Iris pigment epithelial cell (primary cell): ENCODE measurements at regions not wholly inside any gene's neighbourhood (a gene's known extent, or its start where the extent isn't known, plus 50 kb on each side); places are given as distances from the start of the nearest gene placed in this dataset.
"Not testable (repeated sequence)": the region's sequence is repeated elsewhere in the genome, so short reads cannot be mapped to it uniquely, and the experiment has no call there.

Experiments
- DNase-seq: peaks from one replicate; pipeline ENCODE4 v3.0.0-alpha.2; 2011; ENCODE audit warnings: low read depth

- DNase-seq, result no peak
Measured at GRCh38 chr4:131450572-131451209, 1698.4 kb upstream of the PCDH10 start.

GRCh38 chr4:131459430-131460101 is 1689.5 kb upstream of the PCDH10 start:
- no peak for DNase-seq

GRCh38 chr4:131470360-131470759 is 1678.7 kb upstream of the PCDH10 start:
- no peak for DNase-seq

GRCh38 chr4:131488772-131489171 is 1660.3 kb upstream of the PCDH10 start:
- DNase-seq, result peak; percentile 50

- DNase-seq, result not testable (repeated sequence)
Measured at GRCh38 chr4:131496211-131496610, 1652.9 kb upstream of the PCDH10 start.

- peak; percentile 90 for DNase-seq
Measured at GRCh38 chr4:131499141-131499873, 1649.8 kb upstream of the PCDH10 start.

GRCh38 chr4:131509521-131509920 is 1639.6 kb upstream of the PCDH10 start:
- peak; percentile 23 for DNase-seq

GRCh38 chr4:131526686-131527085 is 1622.4 kb upstream of the PCDH10 start:
- DNase-seq, result peak; percentile 9

- DNase-seq, result no peak
Measured at GRCh38 chr4:131531087-131531486, 1618.0 kb upstream of the PCDH10 start.

- no peak for DNase-seq
Measured at GRCh38 chr4:131534944-131535645, 1614.0 kb upstream of the PCDH10 start.

GRCh38 chr4:131540256-131540655 is 1608.8 kb upstream of the PCDH10 start:
- no peak for DNase-seq

- no peak for DNase-seq
Measured at GRCh38 chr4:131547506-131547981, 1601.5 kb upstream of the PCDH10 start.

- DNase-seq, result no peak
Measured at GRCh38 chr4:131551306-131551705, 1597.8 kb upstream of the PCDH10 start.

- DNase-seq, result peak; percentile 1
Measured at GRCh38 chr4:131566026-131566425, 1583.1 kb upstream of the PCDH10 start.

- no peak for DNase-seq
Measured at GRCh38 chr4:131584587-131584986, 1564.5 kb upstream of the PCDH10 start.

GRCh38 chr4:131595140-131595539 is 1554.0 kb upstream of the PCDH10 start:
- no peak for DNase-seq

GRCh38 chr4:131603705-131604104 is 1545.4 kb upstream of the PCDH10 start:
- DNase-seq, result no peak

- DNase-seq, result peak; percentile 24
Measured at GRCh38 chr4:131609039-131609438, 1540.1 kb upstream of the PCDH10 start.

GRCh38 chr4:131610517-131610916 is 1538.6 kb upstream of the PCDH10 start:
- peak; percentile 80 for DNase-seq

GRCh38 chr4:131613086-131613823 is 1535.8 kb upstream of the PCDH10 start:
- peak; percentile 71 for DNase-seq

- peak; percentile 7 for DNase-seq
Measured at GRCh38 chr4:131613824-131614216, 1535.3 kb upstream of the PCDH10 start.

- DNase-seq, result no peak
Measured at GRCh38 chr4:131632877-131633276, 1516.2 kb upstream of the PCDH10 start.
